ENCODE measurements at regions not wholly inside any gene's neighbourhood (a gene's known extent, or its start where the extent isn't known, plus 50 kb on each side); places are given as distances from the start of the nearest gene placed in this dataset.

DNA sequence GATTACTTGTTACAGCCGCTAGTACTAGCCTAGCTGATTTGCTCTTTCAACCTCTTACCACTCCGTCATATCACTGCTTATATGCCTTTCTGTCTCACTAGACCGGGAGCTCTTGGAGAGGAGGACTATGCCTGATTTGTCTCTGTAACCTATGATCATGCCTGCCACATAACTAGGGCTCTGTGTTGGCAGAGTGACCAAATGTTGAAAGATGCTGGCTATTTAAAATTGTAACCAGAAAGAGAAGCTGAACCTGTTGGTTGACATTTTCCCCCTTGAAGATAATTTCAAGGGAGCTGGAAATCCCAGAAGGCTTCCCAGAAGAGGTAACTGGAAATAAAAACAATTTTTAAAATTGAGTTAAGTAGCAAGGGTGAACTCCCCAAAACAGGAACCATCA, 124.1 kb upstream of the MYCN start:
- Histone ChIP-seq H3K4me2 (no peak overlapping the region), H3K27me3 (ENCODE audit: insufficient read depth) (no peaks in the 10 kb centered on the region), H4K20me1 (replicated peaks; ENCODE audit: insufficient read depth) (no peaks in the 10 kb centered on the region), H3K36me3 (ENCODE audit: insufficient read depth) (no peaks in the 10 kb centered on the region), H3K4me1 (ENCODE audit: insufficient read depth) (peaks cover 11% of the 10 kb centered on the region), H3K9me2 (ENCODE audit: insufficient read depth) (no peaks in the 10 kb centered on the region; the same call in 1 of the 2 replicates), H3K27ac (ENCODE audit: low read depth) (no peak overlapping the region), H2AFZ (no peak overlapping the region), H3K79me2 (replicated peaks; ENCODE audit: insufficient read depth) (no peaks in the 10 kb centered on the region), H3F3A (replicated peaks; ENCODE audit: low read depth) (no peaks in the 10 kb centered on the region), H3K4me3 (no peak overlapping the region)
- no peak for DNase-seq (ENCODE audit: low spot score)
- ATAC-seq: no peak
- no peak for TF ChIP-seq POLR2AphosphoS5 (IDR thresholded peaks at IDR 0.05; ENCODE audit: low read depth)
- TF ChIP-seq CTCF (conservative IDR thresholded peaks at IDR 0.05; ENCODE audit: low read depth in 2 of 2): no peak
- no peak for TF ChIP-seq EZH2phosphoT487 (IDR thresholded peaks at IDR 0.05; ENCODE audit: unreplicated experiment)
- no peak for TF ChIP-seq JUNB (IDR thresholded peaks at IDR 0.05; ENCODE audit: unreplicated experiment)
- TF ChIP-seq ETS1 (IDR thresholded peaks at IDR 0.05): no peak
- no peak for TF ChIP-seq ZNF462 (CRISPR knock-in tag; IDR thresholded peaks at IDR 0.05)
- TF ChIP-seq ZNF331 (CRISPR knock-in tag; IDR thresholded peaks at IDR 0.05; ENCODE audit: low read depth): no peak
- H3K36me3 Mint-ChIP-seq (ENCODE audit: low read depth): no peaks in the 10 kb centered on the region; the same call in 1 of the 3 replicates
- no peak overlapping the region for H3K27ac Mint-ChIP-seq
- peaks cover 14% of the 10 kb centered on the region for H3K27me3 Mint-ChIP-seq (ENCODE audit: insufficient read depth, low read depth, poor library complexity)
- H3K4me3 Mint-ChIP-seq: no peak overlapping the region
- H3K9me3 Mint-ChIP-seq: no peaks in the 10 kb centered on the region; the same call in 1 of the 3 replicates
- H3K4me1 Mint-ChIP-seq: peaks cover 30% of the 10 kb centered on the region

Measured in GM23338 (cell line).